ENCODE measurements at regions not wholly inside any gene's neighbourhood (a gene's known extent, or its start where the extent isn't known, plus 50 kb on each side); places are given as distances from the start of the nearest gene placed in this dataset.

- TF ChIP-seq POLR2AphosphoS5 (IDR thresholded peaks at IDR 0.05) (no peak), CTCF (IDR thresholded peaks at IDR 0.05) (no peak), EP300 (IDR thresholded peaks at IDR 0.05) (no peak)
These were observed 203.9 kb upstream of the VLDLR start for GRCh38 chr9:2417730-2418129.

Measured in upper lobe of left lung (tissue), 4 donors.